ENCODE measurements at regions not wholly inside any gene's neighbourhood (a gene's known extent, or its start where the extent isn't known, plus 50 kb on each side); places are given as distances from the start of the nearest gene placed in this dataset.

GRCh38 chr12:97921979-97922722, 459.5 kb downstream of the RMST start:
- no peaks in the 10 kb centered on the region for H3K36me3 ChIP-seq (replicated peaks in 1 of 2; ENCODE audit: control insufficient read depth in 1 of 2, insufficient read depth in 2 of 2, low read length in 2 of 2)
- no peaks in the 10 kb centered on the region for H3K9me3 ChIP-seq (replicated peaks in 1 of 2; ENCODE audit: control insufficient read depth in 1 of 2, insufficient read depth in 1 of 2, low read length in 2 of 2)
- no peak for TF ChIP-seq CTCF (IDR thresholded peaks at IDR 0.05)
- no peaks in the 10 kb centered on the region for H3K27me3 ChIP-seq (ENCODE audit: control insufficient read depth in 2 of 2, insufficient read depth in 2 of 2, low read length in 2 of 2)
- intact Hi-C loops (cut with micrococcal nuclease), result no loop called here
- DNase-seq, result no peak
- no peaks in the 10 kb centered on the region for H3K4me1 ChIP-seq (ENCODE audit: control insufficient read depth in 1 of 2, insufficient read depth in 2 of 2, low read length in 2 of 2)
- no peaks in the 10 kb centered on the region for H3K79me2 ChIP-seq (ENCODE audit: insufficient read depth, low read length)
- Mint-ChIP-seq H3K27ac (no peak overlapping the region), H3K9me3 (peaks cover 0 to 3% (median 0%) of the 10 kb centered on the region in 7 donors), H3K4me3 (no peak overlapping the region), H3K4me1 (no peaks in the 10 kb centered on the region), H3K27me3 (ENCODE audit: low read depth in 3 of 3) (no peaks in the 10 kb centered on the region), H3K36me3 (no peaks in the 10 kb centered on the region)
- no peak overlapping the region for H2AFZ ChIP-seq (ENCODE audit: insufficient read depth, low read depth, low read length, poor library complexity, severe bottlenecking)
- no peaks in the 10 kb centered on the region for H4K20me1 ChIP-seq (ENCODE audit: insufficient read depth, low read length)
- H3K9ac ChIP-seq (ENCODE audit: insufficient read depth, low read length, poor library complexity, severe bottlenecking), result no peak overlapping the region
- no peak overlapping the region for H3K4me2 ChIP-seq (replicated peaks; ENCODE audit: extremely low read depth, low read length, poor library complexity, severe bottlenecking)
- WGBS (ENCODE audit: insufficient coverage), result 57% methylated on average over 1 of the region's 1 CpG
- no peak overlapping the region for H3K4me3 ChIP-seq (replicated peaks in 1 of 3; ENCODE audit: low read depth in 2 of 3, low read length in 3 of 3)
- H3K27ac ChIP-seq (ENCODE audit: low read depth in 1 of 2, low read length in 2 of 2), result no peak overlapping the region

- no peaks in the 10 kb centered on the region for H3K27me3 Mint-ChIP-seq (ENCODE audit: low read depth in 3 of 3)
- WGBS (ENCODE audit: insufficient coverage), result no CpG with 5 or more reads among the region's 2 CpGs
Observed at GRCh38 chr12:97923546-97923945, 460.9 kb downstream of the RMST start.

More at GRCh38 chr12:97923546-97923945, 460.9 kb downstream of the RMST start:
- no peaks in the 10 kb centered on the region for H3K79me2 ChIP-seq (ENCODE audit: insufficient read depth, low read length)
- intact Hi-C loops (cut with micrococcal nuclease), result no loop called here
- no peak overlapping the region for H3K4me2 ChIP-seq (replicated peaks; ENCODE audit: extremely low read depth, low read length, poor library complexity, severe bottlenecking)
- no peaks in the 10 kb centered on the region for H3K4me1 Mint-ChIP-seq
- no peak overlapping the region for H2AFZ ChIP-seq (ENCODE audit: insufficient read depth, low read depth, low read length, poor library complexity, severe bottlenecking)
- no peaks in the 10 kb centered on the region for H3K36me3 Mint-ChIP-seq
- H3K4me3 Mint-ChIP-seq, result no peak overlapping the region
- peaks cover 0 to 3% (median 0%) of the 10 kb centered on the region in 7 donors for H3K9me3 Mint-ChIP-seq
- H3K4me3 ChIP-seq (replicated peaks in 1 of 3; ENCODE audit: low read depth in 2 of 3, low read length in 3 of 3), result no peak overlapping the region
- H3K4me1 ChIP-seq (ENCODE audit: control insufficient read depth in 1 of 2, insufficient read depth in 2 of 2, low read length in 2 of 2), result no peaks in the 10 kb centered on the region
- H3K27ac ChIP-seq (ENCODE audit: low read depth in 1 of 2, low read length in 2 of 2), result no peak overlapping the region
- H3K36me3 ChIP-seq (replicated peaks in 1 of 2; ENCODE audit: control insufficient read depth in 1 of 2, insufficient read depth in 2 of 2, low read length in 2 of 2), result no peaks in the 10 kb centered on the region
- H3K9me3 ChIP-seq (replicated peaks in 1 of 2; ENCODE audit: control insufficient read depth in 1 of 2, insufficient read depth in 1 of 2, low read length in 2 of 2), result no peaks in the 10 kb centered on the region
- no peak for DNase-seq
- no peak overlapping the region for H3K9ac ChIP-seq (ENCODE audit: insufficient read depth, low read length, poor library complexity, severe bottlenecking)
- H3K27me3 ChIP-seq (ENCODE audit: control insufficient read depth in 2 of 2, insufficient read depth in 2 of 2, low read length in 2 of 2), result no peaks in the 10 kb centered on the region
- H4K20me1 ChIP-seq (ENCODE audit: insufficient read depth, low read length), result no peaks in the 10 kb centered on the region
- no peak for TF ChIP-seq CTCF (IDR thresholded peaks at IDR 0.05)
- H3K27ac Mint-ChIP-seq, result no peak overlapping the region
